ENCODE measurements at regions not wholly inside any gene's neighbourhood (a gene's known extent, or its start where the extent isn't known, plus 50 kb on each side); places are given as distances from the start of the nearest gene placed in this dataset.

GRCh38 chr12:90280564-90281058 is 572.0 kb upstream of the ATP2B1 start:
- H3K9me3 ChIP-seq = peaks cover 0 to 26% of the 10 kb centered on the region in 2 donors
- ATAC-seq = no peak
- no peaks in the 10 kb centered on the region for H3K4me1 ChIP-seq
- no peaks in the 10 kb centered on the region for H3K27me3 ChIP-seq
- intact Hi-C loops (cut with DNase I) = no loop called here
- no peak overlapping the region for H3K4me3 ChIP-seq
- TF ChIP-seq CTCF (IDR thresholded peaks at IDR 0.05) = no peak
- DNase-seq = no peak
- no peaks in the 10 kb centered on the region for H3K36me3 ChIP-seq
- no peak overlapping the region for H3K27ac ChIP-seq

GRCh38 chr12:90280033-90280432 is 571.4 kb upstream of the ATP2B1 start:
- TF ChIP-seq CTCF (IDR thresholded peaks at IDR 0.05) = no peak
- Histone ChIP-seq H3K9me3 (peaks cover 0 to 26% of the 10 kb centered on the region in 2 donors), H3K27ac (no peak overlapping the region), H3K4me1 (no peaks in the 10 kb centered on the region), H3K4me3 (no peak overlapping the region), H3K36me3 (no peaks in the 10 kb centered on the region), H3K27me3 (no peaks in the 10 kb centered on the region)
- ATAC-seq = no peak
- intact Hi-C loops (cut with DNase I) = no loop called here
- DNase-seq = no peak

- DNase-seq = no peak
- Histone ChIP-seq H3K36me3 (no peaks in the 10 kb centered on the region), H3K9me3 (peaks cover 0 to 3% of the 10 kb centered on the region in 2 donors), H3K4me1 (no peaks in the 10 kb centered on the region), H3K27ac (no peak overlapping the region), H3K27me3 (no peaks in the 10 kb centered on the region), H3K4me3 (no peak overlapping the region)
- intact Hi-C loops (cut with DNase I) = no loop called here
- no peak for TF ChIP-seq CTCF (IDR thresholded peaks at IDR 0.05)
- ATAC-seq = no peak
Measured at GRCh38 chr12:90275088-90275487, 566.5 kb upstream of the ATP2B1 start.

- TF ChIP-seq CTCF (IDR thresholded peaks at IDR 0.05) = no peak
- no peaks in the 10 kb centered on the region for H3K9me3 ChIP-seq
- no peaks in the 10 kb centered on the region for H3K27me3 ChIP-seq
- no peak for DNase-seq
- ATAC-seq = no peak
- H3K4me3 ChIP-seq = no peak overlapping the region
- H3K4me1 ChIP-seq = no peaks in the 10 kb centered on the region
- no peaks in the 10 kb centered on the region for H3K36me3 ChIP-seq
- intact Hi-C loops (cut with DNase I) = no loop called here
- no peak overlapping the region for H3K27ac ChIP-seq
Measured at GRCh38 chr12:90274407-90274806, 565.8 kb upstream of the ATP2B1 start.

- DNase-seq (no peak), ATAC-seq (no peak)
- Histone ChIP-seq H3K4me1 (no peaks in the 10 kb centered on the region), H3K4me3 (no peak overlapping the region), H3K36me3 (no peaks in the 10 kb centered on the region), H3K27ac (no peak overlapping the region), H3K9me3 (no peaks in the 10 kb centered on the region), H3K27me3 (no peaks in the 10 kb centered on the region)
- intact Hi-C loops (cut with DNase I) = no loop called here
- no peak for TF ChIP-seq CTCF (IDR thresholded peaks at IDR 0.05)
Measured at GRCh38 chr12:90268574-90268973, 559.9 kb upstream of the ATP2B1 start.

All from left lung (tissue), 4 donors.